BLaER1 treated with 17β-estradiol and CSF1 and Interleukin-3, amounts not matched to agents 10 nM and 100 nM (cell line): ENCODE measurements at regions not wholly inside any gene's neighbourhood (a gene's known extent, or its start where the extent isn't known, plus 50 kb on each side); places are given as distances from the start of the nearest gene placed in this dataset.

ENCODE experiments used
- H3K27ac ChIP-seq, 11 experiments: shearing (Covaris generic); formaldehyde crosslinking; 2 replicates each; pipeline ENCODE4 v1.8.1; 2022
- H3K27me3 ChIP-seq, 11 experiments: shearing (Covaris generic); formaldehyde crosslinking; 2 replicates each; pipeline ENCODE4 v1.8.1; 2022
- H3K36me3 ChIP-seq, 11 experiments: shearing (Covaris generic); formaldehyde crosslinking; 2 replicates each; pipeline ENCODE4 v1.8.1; 2022
- H3K4me1 ChIP-seq, 10 experiments: shearing (Covaris generic); formaldehyde crosslinking; 2 replicates each; pipeline ENCODE4 v1.8.1; 2022
- H3K4me2 ChIP-seq, 11 experiments: shearing (Covaris generic); formaldehyde crosslinking; 2 replicates each; pipeline ENCODE4 v1.8.1; 2022
- H3K4me3 ChIP-seq, 10 experiments: shearing (Covaris generic); formaldehyde crosslinking; 2 replicates each; pipeline ENCODE4 v1.8.1; 2022
- H3K9ac ChIP-seq, 11 experiments: shearing (Covaris generic); formaldehyde crosslinking; 2 replicates each; pipeline ENCODE4 v1.8.1; 2022
- H3K9me3 ChIP-seq, 11 experiments: shearing (Covaris generic); formaldehyde crosslinking; replicated peaks in 1 of 11; 2 replicates each; pipeline ENCODE4 v1.8.1; 2022
- H4K20me1 ChIP-seq, 11 experiments: shearing (Covaris generic); formaldehyde crosslinking; 2 replicates each; pipeline ENCODE4 v1.8.1; 2022
- Cebpa-rat ChIP-seq, 11 experiments: shearing (Covaris generic); IDR thresholded peaks; 2 replicates each; pipeline ENCODE4 v1.8.1; 2022

DNA sequence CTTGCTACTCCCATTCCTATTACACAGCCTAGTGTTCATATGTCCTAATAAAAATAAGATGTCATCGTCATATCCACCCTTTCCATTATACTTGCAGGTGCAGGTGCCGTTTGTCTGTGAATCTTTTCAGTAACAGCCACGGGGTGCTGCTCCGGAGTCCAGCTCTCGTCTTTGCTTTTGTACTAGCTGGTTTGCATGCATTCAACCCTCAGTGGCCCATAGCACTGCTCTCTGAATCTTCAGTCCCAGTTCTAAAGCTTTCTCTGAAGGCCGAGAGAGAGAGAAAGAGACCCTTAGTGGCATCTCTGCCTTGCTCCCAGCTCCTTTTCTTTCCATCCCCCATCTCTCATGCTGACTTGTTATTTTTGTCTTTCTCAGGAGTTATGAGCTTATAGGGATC lies 468.5 kb downstream of the TMEM232 start:
- Histone ChIP-seq H3K36me3 (no peaks in the 10 kb centered on the region), H3K9me3 (no peaks in the 10 kb centered on the region), H3K27me3 (no peaks in the 10 kb centered on the region), H3K27ac (no peak overlapping the region), H3K4me2 (no peak overlapping the region), H3K4me1 (0 out of 20 replicates have a peak, but pooled peaks cover 0 to 5% (median 0%) of the 10 kb centered on the region in 10 experiments), H3K9ac (no peak overlapping the region), H4K20me1 (no peaks in the 10 kb centered on the region), H3K4me3 (no peak overlapping the region)
- no peak for TF ChIP-seq Cebpa-rat (IDR thresholded peaks at IDR 0.05)

DNA sequence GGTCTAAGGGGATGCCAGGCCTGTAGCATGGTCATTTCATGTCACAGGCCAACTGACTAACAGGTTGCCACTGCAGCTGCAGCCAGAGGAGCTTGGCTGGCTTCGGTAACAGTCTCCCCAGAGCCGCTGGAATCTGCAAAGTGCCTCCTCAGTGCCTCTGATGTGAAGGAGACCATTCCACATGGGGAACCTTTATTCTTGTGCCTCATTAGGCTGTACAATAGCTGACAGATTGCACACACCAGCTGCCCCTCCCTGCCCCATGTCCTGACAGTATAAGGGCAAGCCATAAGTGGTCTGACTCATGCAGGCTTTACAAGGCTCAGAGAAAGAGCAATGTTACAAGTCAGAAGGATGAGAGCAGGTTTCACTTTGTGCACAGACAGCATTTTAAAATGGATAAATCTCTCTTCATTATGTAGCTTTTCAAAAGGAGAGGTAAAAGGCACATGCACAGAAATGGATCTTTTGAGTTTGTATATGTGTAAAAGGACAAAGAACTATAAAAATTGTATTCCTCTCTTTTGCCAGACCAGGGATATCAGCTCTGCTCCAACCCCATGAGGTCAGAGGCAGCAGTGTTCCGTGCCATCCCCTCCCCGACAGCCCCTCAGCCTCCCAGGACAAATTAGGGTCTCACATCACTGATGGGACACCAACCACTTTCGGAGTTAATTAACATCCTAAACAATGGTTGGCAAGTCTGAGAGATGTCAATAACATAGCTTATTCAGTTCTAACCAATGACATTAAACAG lies 467.8 kb downstream of the TMEM232 start:
- Histone ChIP-seq H3K27ac (no peak overlapping the region), H3K4me2 (no peak overlapping the region)

DNA sequence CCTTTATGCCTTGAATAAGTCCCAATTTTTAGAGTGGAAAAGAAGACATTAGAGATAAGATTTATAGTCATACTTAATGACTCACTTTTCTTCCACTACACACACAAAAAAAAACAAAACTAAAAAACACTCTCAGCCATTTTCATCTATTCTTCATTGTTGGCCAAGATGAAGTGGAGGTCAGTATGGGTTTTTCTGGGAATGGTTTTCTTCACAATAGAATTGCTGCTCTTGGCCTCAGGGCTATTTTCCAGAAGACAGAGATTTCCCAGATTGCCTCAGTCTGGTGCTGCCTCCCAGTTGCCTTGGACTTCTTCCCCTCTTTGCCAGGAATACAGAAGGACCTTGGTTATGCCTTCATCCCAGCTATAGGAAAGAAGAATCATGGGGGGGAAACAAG lies 463.7 kb downstream of the TMEM232 start:
- H3K4me3 ChIP-seq = no peak overlapping the region
- H3K27ac ChIP-seq = no peak overlapping the region
- H3K4me2 ChIP-seq = no peak overlapping the region
- H3K9ac ChIP-seq = no peak overlapping the region
- H3K27me3 ChIP-seq = no peaks in the 10 kb centered on the region
- H3K4me1 ChIP-seq = 0 out of 20 replicates have a peak, but pooled peaks cover 0 to 5% (median 0%) of the 10 kb centered on the region in 10 experiments
- H4K20me1 ChIP-seq = no peaks in the 10 kb centered on the region
- H3K36me3 ChIP-seq = no peaks in the 10 kb centered on the region
- no peak for TF ChIP-seq Cebpa-rat (IDR thresholded peaks at IDR 0.05)
- no peaks in the 10 kb centered on the region for H3K9me3 ChIP-seq

More for the DNA sequence above, 467.8 kb downstream of the TMEM232 start:
- Histone ChIP-seq H3K4me3 (no peak overlapping the region), H3K4me1 (0 out of 20 replicates have a peak, but pooled peaks cover 0 to 5% (median 0%) of the 10 kb centered on the region in 10 experiments), H3K9ac (no peak overlapping the region), H4K20me1 (no peaks in the 10 kb centered on the region), H3K9me3 (no peaks in the 10 kb centered on the region), H3K27me3 (no peaks in the 10 kb centered on the region), H3K36me3 (no peaks in the 10 kb centered on the region)
- no peak for TF ChIP-seq Cebpa-rat (IDR thresholded peaks at IDR 0.05)

DNA sequence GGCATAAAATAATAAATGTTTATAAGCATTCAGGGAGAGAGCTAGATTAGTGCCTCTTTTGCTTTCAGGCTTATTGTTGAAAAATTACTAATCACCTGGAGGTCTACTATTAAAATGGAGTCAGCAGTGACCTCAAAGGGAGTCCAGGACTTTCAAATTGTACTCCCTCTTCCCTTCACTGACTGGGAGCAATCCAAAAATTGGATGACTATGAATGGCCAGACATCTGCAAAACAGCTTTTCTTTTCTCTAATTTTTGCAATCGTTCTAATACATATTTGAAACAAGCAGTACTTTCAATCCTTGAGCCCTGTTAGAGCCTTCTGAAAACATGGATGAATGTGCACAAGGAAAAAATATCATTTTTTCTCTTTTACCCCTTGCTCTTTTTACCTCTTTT lies 461.8 kb downstream of the TMEM232 start:
- Histone ChIP-seq H3K4me3 (no peak overlapping the region), H3K27ac (no peak overlapping the region), H3K9me3 (no peaks in the 10 kb centered on the region), H4K20me1 (no peaks in the 10 kb centered on the region), H3K9ac (no peak overlapping the region), H3K36me3 (no peaks in the 10 kb centered on the region), H3K4me1 (0 out of 20 replicates have a peak, but pooled peaks cover 0 to 5% (median 0%) of the 10 kb centered on the region in 10 experiments), H3K4me2 (no peak overlapping the region), H3K27me3 (no peaks in the 10 kb centered on the region)
- TF ChIP-seq Cebpa-rat (IDR thresholded peaks at IDR 0.05) = no peak

DNA sequence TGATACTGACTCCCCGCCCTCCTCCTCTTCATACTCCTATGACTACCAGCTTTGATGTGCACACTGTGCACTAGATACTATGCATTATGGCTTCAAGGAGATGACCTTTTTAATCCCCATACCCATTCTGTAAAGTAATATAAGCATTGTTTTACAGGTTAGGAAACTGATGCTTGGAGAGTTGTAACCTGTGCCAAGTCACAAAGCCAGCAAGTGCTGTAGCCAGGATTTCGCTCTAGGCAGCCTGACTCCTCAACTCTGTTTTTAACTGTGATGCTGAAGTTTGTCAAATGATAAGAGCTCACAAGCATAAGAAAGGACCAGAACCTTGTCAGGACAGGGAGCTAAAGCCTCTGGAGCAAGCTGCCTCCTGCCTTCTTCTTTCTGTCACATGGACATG lies 461.3 kb downstream of the TMEM232 start:
- Histone ChIP-seq H3K27me3 (no peaks in the 10 kb centered on the region), H4K20me1 (no peaks in the 10 kb centered on the region), H3K9me3 (no peaks in the 10 kb centered on the region), H3K4me3 (no peak overlapping the region), H3K4me1 (0 out of 20 replicates have a peak, but pooled peaks cover 0 to 5% (median 0%) of the 10 kb centered on the region in 10 experiments), H3K27ac (no peak overlapping the region), H3K4me2 (no peak overlapping the region), H3K9ac (no peak overlapping the region), H3K36me3 (no peaks in the 10 kb centered on the region)
- no peak for TF ChIP-seq Cebpa-rat (IDR thresholded peaks at IDR 0.05)

DNA sequence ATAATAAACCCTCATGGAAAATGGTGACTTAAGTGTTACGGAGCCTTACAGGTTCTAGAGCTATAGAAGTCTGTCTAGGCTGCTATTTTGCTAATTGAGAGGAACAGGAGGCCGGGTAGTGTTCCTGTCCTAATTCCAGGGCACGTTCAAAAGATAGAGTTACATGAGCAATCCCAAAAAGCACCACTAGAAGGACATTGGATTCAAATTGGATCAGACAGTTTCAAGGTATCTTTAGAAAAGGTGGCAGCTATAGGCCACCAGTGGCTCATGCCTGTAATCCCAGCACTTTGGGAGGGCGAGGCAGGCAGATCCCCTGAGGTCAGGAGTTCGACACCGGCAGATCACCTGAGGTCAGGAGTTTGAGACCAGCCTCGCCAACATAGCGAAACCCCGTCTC lies 458.8 kb downstream of the TMEM232 start:
- Histone ChIP-seq H3K4me3 (no peak overlapping the region), H3K27me3 (no peaks in the 10 kb centered on the region), H3K4me1 (0 out of 20 replicates have a peak, but pooled peaks cover 0 to 4% (median 0%) of the 10 kb centered on the region in 10 experiments), H3K4me2 (no peak overlapping the region), H3K9ac (no peak overlapping the region), H3K27ac (no peak overlapping the region), H3K36me3 (no peaks in the 10 kb centered on the region), H4K20me1 (no peaks in the 10 kb centered on the region), H3K9me3 (no peaks in the 10 kb centered on the region)
- TF ChIP-seq Cebpa-rat (IDR thresholded peaks at IDR 0.05) = no peak

DNA sequence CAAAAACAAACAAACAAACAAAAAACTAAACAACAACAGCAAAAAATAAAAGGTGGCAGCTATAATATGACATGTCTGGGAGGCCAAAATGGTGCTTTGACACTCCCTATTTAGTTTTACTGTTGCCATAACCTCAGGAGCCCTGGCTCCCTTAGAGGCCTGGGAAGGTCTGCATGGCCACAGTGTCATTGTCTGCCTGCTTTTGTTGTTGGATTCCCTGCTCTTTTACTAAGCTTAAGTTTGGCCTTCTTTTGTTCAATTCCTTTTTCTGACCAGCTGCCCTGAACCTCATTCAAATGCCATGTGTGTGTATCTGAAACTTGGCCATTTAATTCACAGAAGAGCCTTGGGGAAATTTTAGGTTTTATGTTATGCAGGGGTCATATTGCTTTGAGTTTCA lies 458.2 kb downstream of the TMEM232 start:
- H3K4me2 ChIP-seq = no peak overlapping the region
- no peak overlapping the region for H3K9ac ChIP-seq
- no peaks in the 10 kb centered on the region for H3K9me3 ChIP-seq
- no peak for TF ChIP-seq Cebpa-rat (IDR thresholded peaks at IDR 0.05)
- no peaks in the 10 kb centered on the region for H4K20me1 ChIP-seq
- no peak overlapping the region for H3K27ac ChIP-seq
- H3K4me3 ChIP-seq = no peak overlapping the region
- H3K36me3 ChIP-seq = no peaks in the 10 kb centered on the region
- no peaks in the 10 kb centered on the region for H3K27me3 ChIP-seq
- H3K4me1 ChIP-seq = 0 out of 20 replicates have a peak, but pooled peaks cover 0 to 4% (median 0%) of the 10 kb centered on the region in 10 experiments

DNA sequence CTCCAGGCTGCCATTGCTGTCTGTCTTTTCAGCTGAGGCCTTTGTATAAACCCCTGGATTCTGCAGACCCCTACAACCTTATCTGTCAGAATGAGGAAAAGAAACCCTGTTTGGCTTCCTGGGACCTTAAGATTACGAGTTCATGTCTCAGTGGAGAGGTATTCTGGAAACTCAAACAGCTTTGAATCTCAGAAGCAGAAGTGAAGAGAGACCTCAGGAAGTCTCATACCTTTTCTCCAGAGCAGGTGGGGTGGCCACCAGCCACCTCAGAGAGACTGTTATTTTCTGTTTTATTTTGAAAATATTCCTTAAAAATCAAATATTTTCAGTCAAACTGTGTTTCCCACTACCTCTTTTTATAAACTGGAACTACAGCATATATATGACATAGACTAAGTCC lies 457.5 kb downstream of the TMEM232 start:
- H3K9me3 ChIP-seq = no peaks in the 10 kb centered on the region
- H3K9ac ChIP-seq = no peak overlapping the region
- no peak overlapping the region for H3K4me2 ChIP-seq
- H3K27ac ChIP-seq = no peak overlapping the region
- H3K27me3 ChIP-seq = no peaks in the 10 kb centered on the region
- H4K20me1 ChIP-seq = no peaks in the 10 kb centered on the region
- peaks cover 0 to 4% (median 0%) of the 10 kb centered on the region in 10 experiments; a peak in 1 of 20 replicates for H3K4me1 ChIP-seq
- TF ChIP-seq Cebpa-rat (IDR thresholded peaks at IDR 0.05) = no peak
- H3K4me3 ChIP-seq = no peak overlapping the region
- no peaks in the 10 kb centered on the region for H3K36me3 ChIP-seq

DNA sequence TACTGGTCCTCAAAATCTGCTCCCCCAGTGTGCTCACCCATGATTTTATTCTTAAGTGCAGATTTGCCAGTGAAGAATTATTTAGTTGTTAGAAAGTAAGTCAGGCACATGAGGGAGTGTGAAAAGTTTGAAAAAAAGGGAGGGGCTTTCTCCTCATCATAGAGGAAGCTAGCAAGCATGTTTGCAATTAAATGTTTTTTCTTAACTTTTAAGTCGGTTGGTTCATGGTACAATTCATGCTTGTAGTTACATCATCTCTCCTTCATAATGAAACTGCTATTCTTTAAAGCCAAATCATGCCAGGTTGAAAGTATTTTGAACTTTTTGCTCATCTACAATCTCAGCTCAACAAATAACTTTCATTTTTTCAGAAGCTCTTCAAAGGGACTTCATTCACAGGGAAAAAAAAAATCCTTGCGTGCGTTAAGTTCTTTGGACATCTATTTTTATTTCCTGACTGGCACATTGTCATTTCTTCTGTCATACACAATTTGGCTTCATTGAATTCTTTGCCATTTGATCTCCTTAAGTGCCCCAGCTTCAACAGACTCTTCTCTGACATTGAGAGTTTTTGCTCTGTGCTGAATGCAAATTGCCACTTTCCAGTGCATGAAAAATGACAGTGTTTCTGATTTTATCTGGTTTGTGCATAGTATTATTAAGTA lies 456.9 kb downstream of the TMEM232 start:
- no peaks in the 10 kb centered on the region for H3K27me3 ChIP-seq
- no peaks in the 10 kb centered on the region for H3K36me3 ChIP-seq
- H4K20me1 ChIP-seq = no peaks in the 10 kb centered on the region
- H3K4me1 ChIP-seq = peaks cover 0 to 7% (median under 1%) of the 10 kb centered on the region in 10 experiments; a peak in 8 of 20 replicates
- H3K27ac ChIP-seq = no peak overlapping the region
- no peak overlapping the region for H3K4me3 ChIP-seq
- H3K9ac ChIP-seq = no peak overlapping the region
- H3K9me3 ChIP-seq = no peaks in the 10 kb centered on the region
- no peak for TF ChIP-seq Cebpa-rat (IDR thresholded peaks at IDR 0.05)
- no peak overlapping the region for H3K4me2 ChIP-seq
